Right renal cortex interstitium (tissue), 3 donors: ENCODE measurements at regions not wholly inside any gene's neighbourhood (a gene's known extent, or its start where the extent isn't known, plus 50 kb on each side); places are given as distances from the start of the nearest gene placed in this dataset.

Source experiments
- DNase-seq, 3 donors: peaks; one replicate each; pipeline ENCODE4 v3.0.0-alpha.2; 2013; ENCODE audit warnings: low read depth in 3 of 3, low spot score in 2 of 3

- no peak for DNase-seq
Observed at GRCh38 chr11:22497474-22497873, 128.1 kb downstream of the FANCF start.

GRCh38 chr11:22491555-22492225, 133.9 kb downstream of the FANCF start:
- DNase-seq, result no peak

DNA sequence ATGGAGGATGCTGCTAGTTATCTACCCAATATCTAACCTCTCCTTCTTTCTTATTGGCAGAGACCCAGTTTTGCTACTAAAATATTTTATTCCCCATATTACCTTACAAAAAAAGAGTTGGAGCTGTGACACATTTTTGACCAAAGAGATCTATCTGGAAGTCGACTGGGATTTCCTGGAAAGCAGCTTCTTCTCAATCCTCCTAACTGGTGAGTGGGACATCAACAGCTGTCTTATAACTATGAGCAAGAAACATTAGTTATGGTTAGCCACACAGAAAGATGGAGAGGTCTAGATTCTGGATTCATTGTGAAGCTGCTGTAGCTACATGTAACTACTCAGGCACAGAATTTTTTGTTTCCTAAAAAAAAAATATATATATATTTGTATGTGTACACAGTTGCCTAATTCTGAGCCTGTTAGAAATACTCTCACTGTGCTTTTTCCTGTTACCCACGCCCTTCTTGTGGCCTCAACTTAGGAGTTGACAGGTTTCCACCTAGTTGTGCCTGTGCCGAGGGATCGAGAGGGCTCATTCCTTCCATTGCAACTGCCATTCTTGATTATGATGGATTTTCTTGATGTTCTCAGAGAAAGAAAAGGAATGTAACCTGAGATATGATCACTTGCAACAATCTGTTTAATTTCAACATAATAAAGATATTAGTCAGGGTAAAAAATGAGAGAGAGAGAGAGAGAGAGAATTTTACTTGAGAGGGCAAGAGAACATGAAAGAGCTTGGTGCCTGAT, 142.0 kb downstream of the SLC17A6 start:
- DNase-seq, result no peak

GRCh38 chr11:22479208-22479607, 141.0 kb downstream of the SLC17A6 start:
- DNase-seq, result no peak

DNA sequence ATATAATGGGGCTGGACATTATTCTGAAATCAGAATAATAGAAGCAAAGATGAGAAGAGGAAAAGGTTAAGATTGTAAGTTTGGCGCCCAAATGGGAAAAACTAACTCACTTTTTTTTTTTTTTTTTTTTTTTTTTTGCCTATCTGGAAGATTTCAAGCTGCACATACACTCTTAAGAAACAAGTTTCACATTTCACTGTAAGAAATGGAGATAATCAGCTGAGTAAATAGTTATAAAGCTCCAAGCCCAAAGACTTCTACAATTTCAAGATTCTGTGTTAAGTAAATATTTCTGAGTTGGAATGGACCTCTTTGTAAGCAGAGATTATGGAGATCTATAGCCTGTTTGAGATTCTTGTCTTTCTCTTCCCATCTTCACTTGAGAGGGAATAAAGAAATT, 140.0 kb downstream of the SLC17A6 start:
- DNase-seq, result no peak

DNA sequence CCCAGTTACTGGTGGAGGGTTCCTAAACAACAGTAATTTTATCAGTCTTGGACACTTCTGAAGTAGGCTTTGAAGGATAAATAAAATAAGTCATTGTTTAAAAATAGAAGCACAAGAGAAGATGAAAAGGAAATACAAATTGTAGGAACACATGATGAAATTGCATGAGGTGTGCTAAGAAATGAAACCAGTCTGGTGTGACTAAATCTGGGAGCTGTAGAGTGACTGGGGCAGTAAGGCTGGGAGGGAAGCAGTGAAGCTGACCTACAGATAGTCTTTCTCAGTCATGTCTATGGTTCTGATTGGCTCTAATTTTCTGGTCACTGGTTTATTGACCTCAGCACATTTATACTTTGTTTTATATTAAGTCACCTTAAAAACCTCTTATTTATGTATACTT, 139.1 kb downstream of the SLC17A6 start:
- no peak for DNase-seq

DNA sequence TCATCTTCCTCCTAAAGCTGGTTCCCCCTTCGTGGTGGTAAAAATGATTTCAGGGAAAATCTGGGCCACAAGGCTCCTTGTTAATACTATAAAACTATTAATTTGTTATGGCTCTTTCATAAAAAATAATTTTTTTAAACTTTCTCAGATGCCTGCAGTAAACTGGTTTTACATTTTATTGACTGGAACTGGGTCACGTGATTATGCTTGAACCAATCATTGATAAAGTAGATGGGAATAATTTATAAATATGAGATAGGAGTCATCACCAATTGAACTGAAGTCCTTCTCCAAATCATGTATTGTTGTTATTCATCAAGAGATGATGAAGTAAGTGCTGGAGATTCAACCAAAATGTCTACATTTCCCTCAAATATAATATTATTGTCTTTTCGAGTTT, 138.4 kb downstream of the SLC17A6 start:
- DNase-seq, result no peak

DNA sequence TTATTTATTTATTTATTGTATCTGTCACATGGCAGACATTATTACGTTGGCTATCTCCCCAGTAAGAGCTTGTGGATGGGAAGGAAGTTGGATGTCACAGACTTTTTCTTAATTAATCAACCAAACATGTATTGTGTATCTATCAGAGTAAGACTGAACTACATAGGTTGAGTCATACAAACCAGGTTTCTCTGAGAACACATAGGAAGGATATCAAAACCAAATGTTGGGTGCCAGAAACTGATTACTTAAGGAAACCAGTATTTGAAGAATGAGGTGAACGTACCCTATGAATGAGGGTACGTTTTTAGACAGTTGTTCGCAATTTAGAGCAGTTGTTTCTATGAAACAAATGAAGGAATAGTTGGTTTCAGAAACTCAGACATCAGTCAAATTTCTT, 136.4 kb downstream of the SLC17A6 start:
- DNase-seq, result no peak

DNA sequence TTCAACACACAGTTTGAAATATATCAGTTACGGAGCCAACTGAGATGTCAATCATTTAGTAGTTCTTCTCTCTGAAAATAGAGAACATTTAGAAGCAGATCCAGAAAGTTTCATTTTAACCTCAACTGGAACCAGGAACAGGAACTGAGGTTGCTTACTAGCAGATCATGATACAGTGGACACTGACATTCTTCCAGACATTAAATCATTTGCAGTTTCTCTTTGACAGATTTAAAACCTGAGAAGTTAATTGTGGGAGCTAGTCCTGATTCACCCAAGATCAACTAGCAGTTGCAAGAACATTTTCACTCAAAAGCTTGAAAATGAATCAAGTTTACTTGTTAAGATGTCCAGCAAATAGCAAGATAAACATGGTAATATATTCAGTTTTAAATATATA, 135.4 kb downstream of the SLC17A6 start:
- no peak for DNase-seq

GRCh38 chr11:22472306-22472705, 134.1 kb downstream of the SLC17A6 start:
- no peak for DNase-seq

GRCh38 chr11:22471385-22471784, 133.2 kb downstream of the SLC17A6 start:
- no peak for DNase-seq

DNA sequence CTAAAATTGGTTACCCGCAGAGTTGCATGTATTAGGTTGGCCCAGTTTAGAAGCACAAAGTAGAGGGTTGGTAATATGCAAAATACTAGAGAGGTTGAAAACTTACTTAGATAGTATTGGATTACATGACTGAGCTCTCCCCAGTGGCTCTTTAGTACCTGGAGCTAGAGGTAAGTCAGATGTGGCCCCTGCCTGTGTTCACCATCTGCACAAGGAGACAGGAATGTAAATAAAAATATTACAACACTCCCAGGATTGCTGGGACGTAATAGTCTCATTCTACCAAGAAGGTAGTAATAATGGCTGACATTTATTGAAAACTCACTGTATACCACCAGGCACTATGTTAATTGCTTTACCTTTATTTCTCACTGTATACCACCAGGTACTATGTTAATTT, 129.6 kb downstream of the SLC17A6 start:
- no peak for DNase-seq

DNA sequence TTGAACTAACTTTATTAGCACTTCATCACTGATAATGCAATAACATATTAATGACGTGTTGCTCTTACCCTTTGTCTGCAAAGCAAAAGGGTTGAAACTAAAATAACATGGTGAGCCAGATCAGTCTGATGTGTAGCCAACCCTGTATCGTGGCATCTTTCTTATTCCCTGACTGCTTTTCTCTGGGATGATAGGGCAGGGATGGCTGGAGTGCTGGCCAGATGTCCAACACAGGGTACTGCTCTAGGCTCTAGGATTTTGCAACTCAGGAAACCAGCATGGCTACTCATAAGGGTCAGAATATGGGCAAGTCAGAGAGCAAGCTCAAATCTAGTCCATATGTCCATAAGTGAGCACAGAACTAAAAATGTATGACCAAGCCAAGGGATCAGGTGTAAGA, 129.1 kb downstream of the SLC17A6 start:
- DNase-seq, result no peak

GRCh38 chr11:22466809-22467208, 128.6 kb downstream of the SLC17A6 start:
- DNase-seq, result no peak

DNA sequence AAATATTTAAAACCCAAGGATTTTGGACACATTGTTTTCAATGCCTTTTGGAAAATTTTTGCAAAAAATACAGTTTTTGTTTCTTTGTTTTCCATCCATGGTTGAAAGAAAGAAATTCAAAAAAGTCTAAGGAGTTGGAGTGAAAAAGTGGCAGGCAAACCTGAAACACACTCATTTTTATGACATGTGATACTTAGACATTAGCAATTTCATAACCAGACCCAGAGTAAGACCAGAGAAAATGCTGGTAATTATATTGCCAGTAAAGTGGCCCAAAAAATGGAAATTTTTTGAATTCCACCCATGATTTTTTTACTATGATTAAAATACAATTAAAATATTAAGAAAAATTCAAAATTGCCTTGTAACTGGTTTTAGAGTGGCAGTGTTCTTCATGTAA, 128.2 kb downstream of the SLC17A6 start:
- DNase-seq, result no peak

- DNase-seq, result no peak
Observed at GRCh38 chr11:22465620-22466019, 127.4 kb downstream of the SLC17A6 start.

- no peak for DNase-seq
Observed at GRCh38 chr11:22461626-22462025, 123.4 kb downstream of the SLC17A6 start.

DNA sequence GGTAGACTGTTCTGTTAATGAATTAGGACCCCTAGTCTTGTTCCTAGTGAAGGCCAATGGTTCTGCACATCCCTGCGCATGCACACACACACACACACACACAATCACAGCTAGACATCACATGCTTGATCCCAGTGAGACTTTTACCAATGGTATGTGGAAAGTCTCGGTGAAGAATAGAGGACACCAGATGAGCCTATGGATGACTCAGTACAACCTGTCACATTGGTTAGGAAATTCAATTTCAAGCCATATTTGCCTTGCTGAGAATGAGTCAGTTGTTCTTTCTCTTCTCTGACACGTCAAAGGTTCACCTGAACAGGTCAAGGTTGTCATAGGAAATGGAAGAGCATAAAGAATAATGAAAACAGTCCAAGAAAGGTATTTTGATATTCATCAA, 122.0 kb downstream of the SLC17A6 start:
- no peak for DNase-seq

DNA sequence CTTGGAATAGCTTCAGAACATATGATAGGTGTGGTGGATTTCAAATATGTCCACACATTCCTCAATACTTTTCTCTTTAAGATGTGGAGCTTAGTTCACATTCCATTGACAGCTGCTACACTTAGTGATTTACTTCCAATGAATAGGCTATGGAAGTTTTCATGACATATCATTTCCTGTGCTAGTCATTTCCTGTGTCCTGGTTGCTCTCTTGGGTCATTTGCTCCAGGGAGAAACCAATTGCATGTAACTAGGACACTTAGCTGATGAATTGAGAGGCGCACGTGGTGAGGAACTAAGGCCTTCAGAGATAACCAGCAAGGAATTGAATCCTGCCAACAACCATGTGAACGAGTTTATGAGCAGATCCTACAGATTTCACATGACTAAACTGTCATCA, 120.9 kb downstream of the SLC17A6 start:
- no peak for DNase-seq

DNA sequence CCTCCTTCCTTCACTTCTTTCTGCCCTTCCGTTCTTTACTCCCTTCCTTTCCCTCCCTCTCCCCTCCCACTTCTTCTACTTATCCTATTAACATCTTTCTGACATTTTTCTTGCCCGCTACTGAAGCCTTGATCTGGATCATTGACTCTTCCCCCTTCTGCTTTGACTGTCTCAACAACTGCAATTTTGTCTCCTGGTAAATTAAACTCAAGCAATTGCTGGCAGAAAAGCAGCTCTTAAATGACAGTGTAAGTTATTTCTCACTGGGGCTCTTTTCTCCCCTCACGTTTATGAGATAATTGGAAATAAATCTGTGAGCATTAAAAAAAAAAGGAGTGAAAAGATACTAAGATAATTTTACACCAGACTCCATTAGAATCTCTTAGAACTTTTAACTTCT, 120.0 kb downstream of the SLC17A6 start:
- no peak for DNase-seq

DNA sequence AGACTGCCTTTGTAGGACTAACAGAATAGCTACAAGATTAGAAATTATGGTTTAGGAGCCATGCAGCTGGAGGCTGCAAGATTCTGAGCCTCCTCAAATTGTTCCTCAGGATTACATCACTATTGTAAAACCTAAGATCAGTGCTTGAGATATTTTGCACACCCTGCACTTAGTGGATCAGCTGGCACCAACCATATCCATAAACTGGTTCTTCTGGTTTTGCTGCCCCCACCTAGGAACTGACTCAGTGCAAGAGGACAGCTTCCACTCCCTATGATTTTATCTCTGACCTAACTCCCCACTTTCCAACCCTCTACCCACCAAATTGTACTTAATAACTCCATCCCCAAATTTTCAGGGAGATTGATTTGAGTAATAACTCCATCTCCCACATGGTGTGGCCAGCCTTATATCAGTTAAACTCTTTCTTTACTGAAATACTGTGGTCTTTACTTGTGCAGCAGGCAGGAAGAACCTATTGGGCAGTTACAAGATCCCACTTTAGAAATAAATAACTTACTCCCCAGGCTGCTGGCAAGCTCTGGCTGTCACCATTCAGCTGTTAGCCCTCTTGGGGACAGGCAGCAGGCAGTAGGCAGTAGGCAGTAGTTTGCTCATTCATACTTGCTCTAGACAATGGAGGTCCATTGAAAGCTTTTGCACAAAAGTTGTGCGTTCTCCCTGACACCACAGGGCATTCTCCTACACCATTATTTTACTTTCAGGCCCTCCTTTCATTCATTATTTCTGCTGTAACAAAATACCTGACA, 119.0 kb downstream of the SLC17A6 start:
- DNase-seq, result no peak
